OCI-LY7 (cell line): ENCODE measurements at regions not wholly inside any gene's neighbourhood (a gene's known extent, or its start where the extent isn't known, plus 50 kb on each side); places are given as distances from the start of the nearest gene placed in this dataset.
"Not testable (repeated sequence)": the region's sequence is repeated elsewhere in the genome, so short reads cannot be mapped to it uniquely, and the experiment has no call there.

Source experiments
- EZH2phosphoT487 ChIP-seq: fragments of 200-600 bp; sonication (generic); IDR thresholded peaks from 2 replicates; pipeline ENCODE4 v1.6.1; 2018; ENCODE audit warnings: low read depth, borderline replicate concordance, mild to moderate bottlenecking, mixed run types, antibody characterized with exemption, low read length, moderate library complexity, mixed read lengths
- TF ChIP-seq, protein P1 (sequence below): fragments of 200-600 bp; sonication (generic); conservative IDR thresholded peaks from 2 replicates; pipeline ENCODE4 v1.5.1; 2014; ENCODE audit warnings: mild to moderate bottlenecking, antibody characterized with exemption, low read length, moderate library complexity, mixed read lengths

DNA sequence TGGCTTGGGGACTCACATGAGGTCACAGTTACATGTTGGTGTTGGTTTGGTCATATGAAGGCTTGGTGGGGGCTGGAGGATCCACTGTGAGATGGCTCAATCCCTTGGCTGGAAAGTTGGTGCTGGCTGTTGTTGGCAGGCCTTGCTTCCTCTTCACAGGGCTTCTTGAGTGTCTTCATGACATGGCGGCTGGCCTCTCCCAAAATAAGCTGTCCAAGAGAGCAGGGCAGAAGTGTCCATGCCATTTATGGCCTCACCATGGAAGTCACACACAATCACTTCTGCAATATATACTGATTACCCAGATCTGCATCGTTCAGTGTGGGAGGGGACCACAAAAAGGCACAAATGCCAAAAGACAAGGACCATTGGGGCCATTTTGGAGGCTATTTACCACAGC lies 61.4 kb downstream of the FOXD4L1 start:
- TF ChIP-seq, protein P1, sequence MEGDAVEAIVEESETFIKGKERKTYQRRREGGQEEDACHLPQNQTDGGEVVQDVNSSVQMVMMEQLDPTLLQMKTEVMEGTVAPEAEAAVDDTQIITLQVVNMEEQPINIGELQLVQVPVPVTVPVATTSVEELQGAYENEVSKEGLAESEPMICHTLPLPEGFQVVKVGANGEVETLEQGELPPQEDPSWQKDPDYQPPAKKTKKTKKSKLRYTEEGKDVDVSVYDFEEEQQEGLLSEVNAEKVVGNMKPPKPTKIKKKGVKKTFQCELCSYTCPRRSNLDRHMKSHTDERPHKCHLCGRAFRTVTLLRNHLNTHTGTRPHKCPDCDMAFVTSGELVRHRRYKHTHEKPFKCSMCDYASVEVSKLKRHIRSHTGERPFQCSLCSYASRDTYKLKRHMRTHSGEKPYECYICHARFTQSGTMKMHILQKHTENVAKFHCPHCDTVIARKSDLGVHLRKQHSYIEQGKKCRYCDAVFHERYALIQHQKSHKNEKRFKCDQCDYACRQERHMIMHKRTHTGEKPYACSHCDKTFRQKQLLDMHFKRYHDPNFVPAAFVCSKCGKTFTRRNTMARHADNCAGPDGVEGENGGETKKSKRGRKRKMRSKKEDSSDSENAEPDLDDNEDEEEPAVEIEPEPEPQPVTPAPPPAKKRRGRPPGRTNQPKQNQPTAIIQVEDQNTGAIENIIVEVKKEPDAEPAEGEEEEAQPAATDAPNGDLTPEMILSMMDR = not testable (repeated sequence)
- TF ChIP-seq EZH2phosphoT487 = not testable (repeated sequence)
